Muscle layer of duodenum (tissue), 2 donors: ENCODE measurements at regions not wholly inside any gene's neighbourhood (a gene's known extent, or its start where the extent isn't known, plus 50 kb on each side); places are given as distances from the start of the nearest gene placed in this dataset.

ENCODE experiments used
- H3K27ac ChIP-seq: one replicate; pipeline ENCODE4 v1.7.0; 2013; ENCODE audit warnings: mild to moderate bottlenecking, low read length
- H3K27me3 ChIP-seq: one replicate; pipeline ENCODE4 v1.7.0; 2013; ENCODE audit warnings: low read depth, mild to moderate bottlenecking, control low read depth, low read length
- H3K36me3 ChIP-seq, 2 donors: one replicate each; pipeline ENCODE4 v1.7.0; 2013; ENCODE audit warnings: low read length in 2 of 2, control low read depth in 1 of 2, mild to moderate bottlenecking in 1 of 2; ENCODE audit not compliant: insufficient read depth in 2 of 2, control insufficient read depth in 1 of 2
- H3K4me1 ChIP-seq, 2 donors: one replicate each; pipeline ENCODE4 v1.7.0; 2013; ENCODE audit warnings: low read length in 2 of 2, mild to moderate bottlenecking in 2 of 2, control low read depth in 1 of 2, moderate library complexity in 1 of 2; ENCODE audit not compliant: insufficient read depth in 2 of 2, control insufficient read depth in 1 of 2
- H3K4me3 ChIP-seq, 2 donors: one replicate each; pipeline ENCODE4 v1.7.0; 2013; ENCODE audit warnings: low read length in 2 of 2, low read depth in 1 of 2, mild to moderate bottlenecking in 1 of 2
- H3K9me3 ChIP-seq, 2 donors: one replicate each; pipeline ENCODE4 v1.7.0; 2013; ENCODE audit warnings: low read length in 2 of 2, control low read depth in 1 of 2, mild to moderate bottlenecking in 1 of 2; ENCODE audit not compliant: control insufficient read depth in 1 of 2
- donor health status: healthy.

GRCh38 chr5:135239453-135240282, 159.4 kb downstream of the MACROH2A1 start:
- Histone ChIP-seq H3K9me3 (no peaks in the 10 kb centered on the region), H3K36me3 (no peaks in the 10 kb centered on the region), H3K4me3 (no peak overlapping the region), H3K27me3 (no peaks in the 10 kb centered on the region), H3K4me1 (peaks cover 13 to 45% of the 10 kb centered on the region in 2 donors), H3K27ac (no peak overlapping the region)

GRCh38 chr5:135238622-135239452, 160.2 kb downstream of the MACROH2A1 start:
- Histone ChIP-seq H3K4me3 (no peak overlapping the region), H3K27ac (no peak overlapping the region), H3K27me3 (no peaks in the 10 kb centered on the region), H3K4me1 (peaks cover 13 to 45% of the 10 kb centered on the region in 2 donors), H3K9me3 (no peaks in the 10 kb centered on the region), H3K36me3 (no peaks in the 10 kb centered on the region)

- Histone ChIP-seq H3K27ac (no peak overlapping the region), H3K27me3 (no peaks in the 10 kb centered on the region), H3K36me3 (no peaks in the 10 kb centered on the region), H3K4me1 (peaks cover 7 to 34% of the 10 kb centered on the region in 2 donors), H3K4me3 (no peak overlapping the region), H3K9me3 (no peaks in the 10 kb centered on the region)
These were observed 161.3 kb downstream of the MACROH2A1 start for GRCh38 chr5:135237748-135238103.

GRCh38 chr5:135236908-135237747, 161.9 kb downstream of the MACROH2A1 start:
- no peak overlapping the region for H3K27ac ChIP-seq
- H3K9me3 ChIP-seq: no peaks in the 10 kb centered on the region
- H3K4me3 ChIP-seq: no peak overlapping the region
- H3K36me3 ChIP-seq: no peaks in the 10 kb centered on the region
- H3K27me3 ChIP-seq: no peaks in the 10 kb centered on the region
- peaks cover under 1 to 28% of the 10 kb centered on the region in 2 donors for H3K4me1 ChIP-seq

GRCh38 chr5:135236228-135236907, 162.7 kb downstream of the MACROH2A1 start:
- Histone ChIP-seq H3K27me3 (no peaks in the 10 kb centered on the region), H3K9me3 (no peaks in the 10 kb centered on the region), H3K36me3 (no peaks in the 10 kb centered on the region), H3K27ac (no peak overlapping the region), H3K4me3 (no peak overlapping the region), H3K4me1 (peaks cover 0 to 22% of the 10 kb centered on the region in 2 donors)

GRCh38 chr5:135235551-135236227, 163.3 kb downstream of the MACROH2A1 start:
- H3K36me3 ChIP-seq: no peaks in the 10 kb centered on the region
- no peaks in the 10 kb centered on the region for H3K9me3 ChIP-seq
- H3K27ac ChIP-seq: no peak overlapping the region
- H3K27me3 ChIP-seq: no peaks in the 10 kb centered on the region
- no peak overlapping the region for H3K4me3 ChIP-seq
- H3K4me1 ChIP-seq: peaks cover 0 to 23% of the 10 kb centered on the region in 2 donors

- Histone ChIP-seq H3K36me3 (no peaks in the 10 kb centered on the region), H3K4me1 (peaks cover 0 to 25% of the 10 kb centered on the region in 2 donors), H3K4me3 (no peak overlapping the region), H3K27me3 (no peaks in the 10 kb centered on the region), H3K9me3 (no peaks in the 10 kb centered on the region), H3K27ac (no peak overlapping the region)
These were observed 164.2 kb downstream of the MACROH2A1 start for GRCh38 chr5:135234666-135235401.

GRCh38 chr5:135234242-135234641, 164.8 kb downstream of the MACROH2A1 start:
- Histone ChIP-seq H3K27ac (no peak overlapping the region), H3K4me1 (peaks cover 0 to 19% of the 10 kb centered on the region in 2 donors), H3K9me3 (no peaks in the 10 kb centered on the region), H3K27me3 (no peaks in the 10 kb centered on the region), H3K4me3 (no peak overlapping the region), H3K36me3 (no peaks in the 10 kb centered on the region)

GRCh38 chr5:135233477-135233876, 165.6 kb downstream of the MACROH2A1 start:
- Histone ChIP-seq H3K36me3 (no peaks in the 10 kb centered on the region), H3K4me3 (no peak overlapping the region), H3K4me1 (peaks cover 0 to 16% of the 10 kb centered on the region in 2 donors), H3K27ac (no peak overlapping the region), H3K9me3 (no peaks in the 10 kb centered on the region), H3K27me3 (no peaks in the 10 kb centered on the region)

GRCh38 chr5:135232958-135233357, 166.1 kb downstream of the MACROH2A1 start:
- no peaks in the 10 kb centered on the region for H3K27me3 ChIP-seq
- no peaks in the 10 kb centered on the region for H3K9me3 ChIP-seq
- peaks cover 0 to 16% of the 10 kb centered on the region in 2 donors for H3K4me1 ChIP-seq
- H3K36me3 ChIP-seq: no peaks in the 10 kb centered on the region
- H3K4me3 ChIP-seq: no peak overlapping the region
- H3K27ac ChIP-seq: no peak overlapping the region
